WI38 (cell line): ENCODE measurements at regions not wholly inside any gene's neighbourhood (a gene's known extent, or its start where the extent isn't known, plus 50 kb on each side); places are given as distances from the start of the nearest gene placed in this dataset.

Experiments
- H3K4me3 ChIP-seq: 2 replicates; pipeline ENCODE4 v1.5.1; 2011; ENCODE audit warnings: low read depth, mild to moderate bottlenecking, control low read depth, low read length
- CTCF ChIP-seq: IDR thresholded peaks from 2 replicates; pipeline ENCODE4 v1.5.1; 2012; ENCODE audit warnings: low read depth, mild to moderate bottlenecking, control low read depth, low read length

DNA sequence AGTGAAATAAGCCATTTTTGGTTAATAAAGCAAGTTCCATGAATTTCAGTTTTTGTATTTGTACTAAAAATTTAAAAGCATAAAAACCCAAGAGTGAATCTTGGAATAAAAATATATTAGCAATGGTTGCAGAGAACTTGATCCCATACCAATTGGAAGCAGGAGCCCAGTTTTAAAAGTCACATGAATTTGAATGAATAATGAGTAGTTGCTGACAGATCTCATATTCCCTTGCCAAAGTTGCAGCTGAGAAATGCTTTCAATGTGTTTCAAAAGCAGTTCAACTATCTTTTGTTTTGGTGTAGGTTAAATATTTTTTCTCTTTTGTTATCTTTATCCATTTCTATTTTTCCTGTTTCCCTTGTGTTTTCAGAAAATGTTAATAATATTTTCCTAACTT is 818.6 kb downstream of the CDH18 start:
- TF ChIP-seq CTCF, result no peak
- no peak overlapping the region for H3K4me3 ChIP-seq

- no peak for TF ChIP-seq CTCF
- no peak overlapping the region for H3K4me3 ChIP-seq
These were observed 815.0 kb downstream of the CDH18 start for GRCh38 chr5:19172926-19173470.

GRCh38 chr5:19175776-19176570 is 812.0 kb downstream of the CDH18 start:
- no peak for TF ChIP-seq CTCF
- no peak overlapping the region for H3K4me3 ChIP-seq

DNA sequence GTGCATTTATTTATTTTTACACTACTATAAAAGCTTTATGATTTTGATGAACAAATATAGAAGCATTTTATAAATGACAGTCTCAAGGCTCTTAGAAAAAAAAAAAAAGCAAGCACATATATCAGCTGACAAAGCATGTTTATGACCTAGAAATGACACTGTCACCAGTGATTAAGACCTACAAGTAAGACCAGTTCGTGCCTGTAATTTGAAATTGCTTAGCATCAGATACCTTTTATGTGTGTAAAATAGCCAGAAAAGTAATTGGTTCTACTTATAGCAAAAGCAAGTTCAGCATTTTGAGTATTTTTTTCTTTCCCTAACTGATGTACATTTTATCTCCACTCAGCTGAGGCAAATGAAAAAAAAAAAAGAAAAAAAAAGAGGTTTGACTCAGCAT is 808.4 kb downstream of the CDH18 start:
- no peak for TF ChIP-seq CTCF
- no peak overlapping the region for H3K4me3 ChIP-seq

DNA sequence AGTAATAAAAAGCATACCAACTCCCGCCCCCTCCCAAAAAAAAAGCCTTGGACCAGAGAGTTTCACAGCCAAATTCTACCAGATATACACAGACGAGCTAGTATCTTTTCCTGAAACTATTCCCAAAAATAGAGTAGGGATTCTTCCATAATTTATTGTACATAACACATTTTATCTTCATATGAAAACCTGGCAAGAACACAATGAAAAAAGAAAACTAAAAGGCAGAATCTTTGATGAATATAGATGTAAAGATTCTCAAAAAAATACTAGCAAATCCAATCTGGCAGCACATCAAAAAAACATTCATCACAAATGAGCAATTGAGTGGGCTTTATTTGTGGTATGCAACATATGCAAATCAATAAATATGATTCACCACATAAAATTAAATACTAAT is 798.8 kb downstream of the CDH18 start:
- H3K4me3 ChIP-seq, result no peak overlapping the region
- TF ChIP-seq CTCF, result no peak

DNA sequence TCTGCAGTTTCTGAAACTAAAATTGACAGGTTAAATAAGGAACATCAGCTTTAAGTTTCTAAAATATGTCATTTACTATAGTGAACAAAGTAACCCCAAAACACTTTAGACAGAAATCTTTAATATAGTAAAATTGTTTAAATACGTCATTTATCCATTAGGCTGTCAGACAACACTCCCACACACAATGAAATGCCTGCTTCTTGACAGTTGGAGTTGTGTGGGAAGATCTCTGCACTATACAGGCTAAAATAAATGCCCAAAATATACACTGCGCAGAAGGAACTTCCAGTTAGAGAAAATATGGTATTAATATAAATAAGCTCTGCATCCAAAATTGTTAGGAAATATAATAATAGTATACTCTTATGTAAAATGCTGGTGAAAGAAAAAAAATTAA is 794.4 kb downstream of the CDH18 start:
- TF ChIP-seq CTCF, result no peak
- H3K4me3 ChIP-seq, result no peak overlapping the region

DNA sequence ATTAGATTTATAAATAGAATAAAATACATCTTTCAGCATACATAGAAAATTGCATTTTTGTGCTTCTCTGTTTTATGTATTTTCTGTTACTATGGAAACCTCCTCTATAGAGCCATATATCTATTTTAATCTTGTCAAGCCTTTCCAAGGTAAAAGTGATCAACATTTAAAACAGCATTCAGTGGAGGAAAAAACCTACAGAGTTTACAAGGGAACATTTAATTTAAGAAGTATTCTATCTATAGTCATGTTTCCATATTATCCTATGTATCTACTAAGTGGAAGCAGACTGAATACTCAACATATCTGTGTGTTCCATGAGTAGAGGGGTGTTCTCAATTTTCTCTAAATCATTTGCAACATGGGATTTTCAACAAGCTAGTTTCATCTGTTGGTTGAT is 791.4 kb downstream of the CDH18 start:
- no peak for TF ChIP-seq CTCF
- no peak overlapping the region for H3K4me3 ChIP-seq
